ENCODE measurements at regions not wholly inside any gene's neighbourhood (a gene's known extent, or its start where the extent isn't known, plus 50 kb on each side); places are given as distances from the start of the nearest gene placed in this dataset.

- TF ChIP-seq, protein P1, sequence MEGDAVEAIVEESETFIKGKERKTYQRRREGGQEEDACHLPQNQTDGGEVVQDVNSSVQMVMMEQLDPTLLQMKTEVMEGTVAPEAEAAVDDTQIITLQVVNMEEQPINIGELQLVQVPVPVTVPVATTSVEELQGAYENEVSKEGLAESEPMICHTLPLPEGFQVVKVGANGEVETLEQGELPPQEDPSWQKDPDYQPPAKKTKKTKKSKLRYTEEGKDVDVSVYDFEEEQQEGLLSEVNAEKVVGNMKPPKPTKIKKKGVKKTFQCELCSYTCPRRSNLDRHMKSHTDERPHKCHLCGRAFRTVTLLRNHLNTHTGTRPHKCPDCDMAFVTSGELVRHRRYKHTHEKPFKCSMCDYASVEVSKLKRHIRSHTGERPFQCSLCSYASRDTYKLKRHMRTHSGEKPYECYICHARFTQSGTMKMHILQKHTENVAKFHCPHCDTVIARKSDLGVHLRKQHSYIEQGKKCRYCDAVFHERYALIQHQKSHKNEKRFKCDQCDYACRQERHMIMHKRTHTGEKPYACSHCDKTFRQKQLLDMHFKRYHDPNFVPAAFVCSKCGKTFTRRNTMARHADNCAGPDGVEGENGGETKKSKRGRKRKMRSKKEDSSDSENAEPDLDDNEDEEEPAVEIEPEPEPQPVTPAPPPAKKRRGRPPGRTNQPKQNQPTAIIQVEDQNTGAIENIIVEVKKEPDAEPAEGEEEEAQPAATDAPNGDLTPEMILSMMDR (optimal IDR thresholded peaks at IDR 0.05 in 1 of 3, IDR thresholded peaks at IDR 0.05 in 1 of 3, conservative IDR thresholded peaks at IDR 0.05 in 1 of 3; ENCODE audit: extremely low read depth in 1 of 3, insufficient read depth in 2 of 3, low read length in 3 of 3): no peak
- no peak for TF ChIP-seq EZH2 (IDR thresholded peaks at IDR 0.05; ENCODE audit: low read length)
Measured at GRCh38 chr5:56457887-56458812, 225.0 kb upstream of the ANKRD55 start.
